Epithelial cell of proximal tubule (primary cell): ENCODE measurements at regions not wholly inside any gene's neighbourhood (a gene's known extent, or its start where the extent isn't known, plus 50 kb on each side); places are given as distances from the start of the nearest gene placed in this dataset.

Experiments
- DNase-seq: peaks from one replicate; pipeline ENCODE4 v3.0.0-alpha.2; 2011; ENCODE audit warnings: low read depth
- H3K4me3 ChIP-seq: 2 replicates; pipeline ENCODE4 v1.5.1; 2011; ENCODE audit warnings: low read depth, mild to moderate bottlenecking, low read length
- TF ChIP-seq, protein P1 (sequence below): conservative IDR thresholded peaks from 2 replicates; pipeline ENCODE4 v1.5.1; 2012; ENCODE audit warnings: low read depth, mild to moderate bottlenecking, low read length

DNA sequence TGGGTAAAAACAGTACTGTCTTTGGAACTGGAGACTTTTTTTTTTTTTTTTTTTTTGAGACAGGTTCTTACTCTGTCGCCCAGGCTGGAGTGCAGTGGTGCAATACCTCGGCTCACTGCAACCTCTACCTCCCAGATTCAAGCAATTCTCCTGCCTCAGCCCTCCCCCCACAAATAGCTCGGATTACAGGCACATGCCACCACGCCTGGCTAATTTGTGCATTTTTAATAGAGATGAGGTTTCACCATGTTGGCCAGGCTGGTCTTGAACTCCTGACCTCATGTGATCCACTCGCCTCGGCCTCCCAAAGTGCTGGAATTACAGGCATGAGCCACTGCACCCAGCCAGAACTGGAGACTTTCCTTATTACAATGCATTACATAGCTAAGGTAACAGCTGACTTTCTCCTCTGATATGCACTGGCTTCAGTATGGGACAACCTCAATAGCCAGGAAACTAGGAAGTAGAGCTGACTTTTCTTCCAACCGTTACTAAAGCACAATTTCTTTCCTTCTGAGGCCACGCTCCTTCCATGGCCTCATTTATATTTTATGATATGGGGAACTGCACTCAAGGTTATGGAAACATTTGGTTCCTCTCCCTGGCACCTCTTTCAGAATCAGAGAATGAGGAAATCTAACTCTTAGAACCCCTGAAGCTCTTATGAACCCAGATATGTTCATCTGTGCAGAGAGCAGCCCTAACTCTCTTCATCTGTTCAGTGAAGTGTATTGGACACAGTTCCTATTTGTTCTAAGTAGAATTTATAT is 53.5 kb upstream of the FAM9B start:
- no peak overlapping the region for H3K4me3 ChIP-seq
- peak; percentile 26 for DNase-seq
- TF ChIP-seq, protein P1, sequence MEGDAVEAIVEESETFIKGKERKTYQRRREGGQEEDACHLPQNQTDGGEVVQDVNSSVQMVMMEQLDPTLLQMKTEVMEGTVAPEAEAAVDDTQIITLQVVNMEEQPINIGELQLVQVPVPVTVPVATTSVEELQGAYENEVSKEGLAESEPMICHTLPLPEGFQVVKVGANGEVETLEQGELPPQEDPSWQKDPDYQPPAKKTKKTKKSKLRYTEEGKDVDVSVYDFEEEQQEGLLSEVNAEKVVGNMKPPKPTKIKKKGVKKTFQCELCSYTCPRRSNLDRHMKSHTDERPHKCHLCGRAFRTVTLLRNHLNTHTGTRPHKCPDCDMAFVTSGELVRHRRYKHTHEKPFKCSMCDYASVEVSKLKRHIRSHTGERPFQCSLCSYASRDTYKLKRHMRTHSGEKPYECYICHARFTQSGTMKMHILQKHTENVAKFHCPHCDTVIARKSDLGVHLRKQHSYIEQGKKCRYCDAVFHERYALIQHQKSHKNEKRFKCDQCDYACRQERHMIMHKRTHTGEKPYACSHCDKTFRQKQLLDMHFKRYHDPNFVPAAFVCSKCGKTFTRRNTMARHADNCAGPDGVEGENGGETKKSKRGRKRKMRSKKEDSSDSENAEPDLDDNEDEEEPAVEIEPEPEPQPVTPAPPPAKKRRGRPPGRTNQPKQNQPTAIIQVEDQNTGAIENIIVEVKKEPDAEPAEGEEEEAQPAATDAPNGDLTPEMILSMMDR = no peak

GRCh38 chrX:9088896-9089295 is 55.0 kb upstream of the FAM9B start:
- DNase-seq = no peak
- TF ChIP-seq, protein P1 = no peak
- no peak overlapping the region for H3K4me3 ChIP-seq

DNA sequence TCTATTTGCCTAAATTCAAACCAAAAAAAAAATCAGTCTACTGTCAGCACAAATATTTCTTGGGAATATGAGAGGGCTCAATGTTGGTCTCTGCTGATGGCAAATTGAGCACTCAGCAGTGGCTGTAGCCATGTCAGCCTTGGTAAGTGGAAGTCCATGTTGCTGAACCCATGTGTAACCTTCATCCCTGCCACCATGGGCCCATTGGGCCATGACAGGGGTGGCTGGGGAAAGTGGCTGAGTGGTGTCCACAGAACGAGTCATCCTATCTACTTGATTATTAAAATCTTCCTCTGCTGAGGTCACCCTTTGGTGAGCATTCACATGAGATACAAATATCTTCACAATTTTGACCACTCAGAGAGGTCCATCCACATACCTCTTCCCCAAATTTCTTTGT is 56.8 kb upstream of the FAM9B start:
- TF ChIP-seq, protein P1 = no peak
- no peak overlapping the region for H3K4me3 ChIP-seq
- DNase-seq = no peak

GRCh38 chrX:9091258-9091657 is 57.3 kb upstream of the FAM9B start:
- no peak overlapping the region for H3K4me3 ChIP-seq
- TF ChIP-seq, protein P1 = no peak
- no peak for DNase-seq

DNA sequence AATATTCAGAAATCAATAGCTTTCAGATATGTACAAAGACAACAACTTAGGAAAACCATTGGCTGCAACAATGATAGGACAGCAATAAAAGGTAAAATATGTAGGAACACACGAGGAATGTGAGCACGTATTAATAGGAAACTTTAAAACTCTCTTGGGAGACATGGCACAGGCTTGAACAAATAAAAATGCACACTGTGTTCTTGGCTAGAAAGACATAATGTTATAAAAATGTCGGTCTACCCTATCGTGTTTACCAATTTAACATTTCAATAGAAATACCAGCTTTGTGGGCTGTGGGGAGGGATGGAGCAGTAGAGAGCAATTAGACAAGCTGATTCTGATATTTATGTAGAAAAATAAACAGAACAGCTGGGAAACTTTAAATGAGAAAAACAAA is 69.0 kb upstream of the FAM9B start:
- no peak for DNase-seq
- TF ChIP-seq, protein P1 = no peak
- no peak overlapping the region for H3K4me3 ChIP-seq

DNA sequence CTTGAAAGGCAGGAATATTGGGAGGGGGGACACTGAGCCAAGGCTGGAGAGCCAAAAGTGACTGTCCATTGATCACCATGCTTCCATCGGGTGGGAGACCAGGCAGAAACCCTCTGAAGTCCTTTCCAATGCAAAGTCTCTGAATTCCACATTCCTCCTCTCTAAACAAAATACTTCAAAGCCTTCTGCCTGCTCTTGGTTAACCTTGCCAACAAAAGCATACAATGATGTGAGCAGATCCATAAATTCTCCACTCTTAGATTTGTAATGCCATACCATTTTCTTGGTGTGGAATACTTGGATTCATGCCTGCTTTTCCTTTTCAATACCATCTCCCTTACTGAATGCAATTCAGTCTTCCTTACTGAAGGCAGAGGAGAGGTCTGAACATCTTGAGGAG is 74.1 kb upstream of the FAM9B start:
- TF ChIP-seq, protein P1 = no peak
- H3K4me3 ChIP-seq = no peak overlapping the region
- no peak for DNase-seq

DNA sequence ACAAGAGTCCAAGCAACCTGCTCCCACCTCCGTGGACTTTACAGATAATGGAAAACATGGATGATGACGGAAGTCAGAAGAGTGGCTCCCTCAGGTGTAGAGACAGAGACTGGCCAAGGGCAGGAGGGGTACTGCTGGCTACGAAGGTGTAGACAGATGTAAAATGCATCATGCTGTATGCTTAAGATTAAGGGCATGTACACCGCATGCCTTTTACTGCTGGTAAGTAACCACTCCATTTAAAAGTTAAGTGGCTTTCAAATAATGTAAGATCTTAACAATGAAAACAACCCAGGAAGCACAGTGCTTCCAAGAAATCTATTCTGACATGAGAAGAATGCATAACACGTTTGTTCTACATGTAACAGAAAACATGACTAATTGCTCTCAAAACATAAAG is 76.9 kb upstream of the FAM9B start:
- TF ChIP-seq, protein P1 = no peak
- no peak overlapping the region for H3K4me3 ChIP-seq
- no peak for DNase-seq
